GM21786 (cell line): ENCODE measurements at regions not wholly inside any gene's neighbourhood (a gene's known extent, or its start where the extent isn't known, plus 50 kb on each side); places are given as distances from the start of the nearest gene placed in this dataset.
"Not testable (repeated sequence)": the region's sequence is repeated elsewhere in the genome, so short reads cannot be mapped to it uniquely, and the experiment has no call there.

Source experiments
- ATAC-seq: cut with Tn5 transposase; IDR thresholded peaks from one replicate; pipeline ENCODE4 v1.9.1; 2021; ENCODE audit not compliant: unreplicated experiment

- no peak for ATAC-seq
These were observed 51.4 kb upstream of the S1PR1 start for GRCh38 chr1:101185421-101185820.

- no peak for ATAC-seq
These were observed 53.5 kb upstream of the S1PR1 start for GRCh38 chr1:101183388-101183699.

- ATAC-seq: no peak
These were observed 54.0 kb upstream of the S1PR1 start for GRCh38 chr1:101182627-101183387.

GRCh38 chr1:101181930-101182329 is 54.9 kb upstream of the S1PR1 start:
- no peak for ATAC-seq

GRCh38 chr1:101178688-101179491 is 57.9 kb upstream of the S1PR1 start:
- peak; percentile 90 for ATAC-seq

GRCh38 chr1:101178341-101178687 is 58.5 kb upstream of the S1PR1 start:
- ATAC-seq: no peak

GRCh38 chr1:101175886-101176285 is 60.9 kb upstream of the S1PR1 start:
- ATAC-seq: no peak

- ATAC-seq: no peak
These were observed 61.4 kb upstream of the S1PR1 start for GRCh38 chr1:101175466-101175865.

- no peak for ATAC-seq
These were observed 62.1 kb upstream of the S1PR1 start for GRCh38 chr1:101174722-101175121.

- ATAC-seq: not testable (repeated sequence)
These were observed 62.5 kb upstream of the S1PR1 start for GRCh38 chr1:101174298-101174697.

GRCh38 chr1:101170506-101171050 is 66.2 kb upstream of the S1PR1 start:
- no peak for ATAC-seq

GRCh38 chr1:101167891-101168290 is 68.9 kb upstream of the S1PR1 start:
- no peak for ATAC-seq

- ATAC-seq: no peak
These were observed 70.2 kb upstream of the S1PR1 start for GRCh38 chr1:101166583-101167120.

GRCh38 chr1:101165954-101166353 is 70.9 kb upstream of the S1PR1 start:
- no peak for ATAC-seq

- ATAC-seq: no peak
These were observed 71.3 kb upstream of the S1PR1 start for GRCh38 chr1:101165532-101165931.

- no peak for ATAC-seq
These were observed 72.0 kb upstream of the S1PR1 start for GRCh38 chr1:101164776-101165175.

- ATAC-seq: no peak
These were observed 73.8 kb upstream of the S1PR1 start for GRCh38 chr1:101162736-101163735.

- ATAC-seq: no peak
These were observed 74.5 kb upstream of the S1PR1 start for GRCh38 chr1:101162300-101162699.

GRCh38 chr1:101161619-101162018 is 75.2 kb upstream of the S1PR1 start:
- no peak for ATAC-seq

- ATAC-seq: no peak
These were observed 78.4 kb upstream of the S1PR1 start for GRCh38 chr1:101158424-101158823.

- no peak for ATAC-seq
These were observed 82.3 kb upstream of the S1PR1 start for GRCh38 chr1:101154547-101154946.
